K562 (cell line): ENCODE measurements at regions not wholly inside any gene's neighbourhood (a gene's known extent, or its start where the extent isn't known, plus 50 kb on each side); places are given as distances from the start of the nearest gene placed in this dataset.

ENCODE experiments used
- ATAC-seq: fragments of 200-7000 bp; cut with Tn5 transposase; 3 replicates; pipeline ENCODE4 v1.9.1; 2020; ENCODE audit warnings: moderate library complexity
- BruUV-seq: library from RNA; stranded (reverse); fragments of 400-500 nt; replicated peaks from 2 replicates; lab custom pipeline; 2021; lab: Mats Ljungman, UMichigan
- CTCF ChIA-PET: fragments of 300-600 bp; formaldehyde crosslinking; extraction: SDS; loops from one replicate; lab custom pipeline; 2021; ENCODE audit warnings: low intra/inter-chr PET ratio; lab: Yijun Ruan, JAX
- POLR2A ChIA-PET: fragments of 300-600, 350-650 bp; sonication (Branson Sonifier 250); formaldehyde crosslinking; extraction: SDS; loops from one replicate; lab custom pipeline; 2021; ENCODE audit warnings: antibody characterized with exemption, inconsistent platforms; lab: Yijun Ruan, JAX
- DNase-seq, 4 experiments: peaks; one replicate each; pipeline versions ENCODE4 v3.0.0 to v3.0.0-alpha.2; 2011 to 2018; ENCODE audit warnings: low spot score in 3 of 4, mixed read lengths in 3 of 4; ENCODE audit errors: extremely low read depth in 1 of 4
- FAIRE-seq: peaks from 2 replicates; lab custom pipeline; 2011; peaks lifted over from hg19 to GRCh38; lab: Jason Lieb, UNC
- H2AFZ ChIP-seq: 2 replicates; pipeline ENCODE4 v1.6.0; 2011; ENCODE audit warnings: low read depth, low read length, control low read depth, inconsistent platforms
- H3K27ac ChIP-seq: fragments of 200-600 bp; 3 replicates; pipeline ENCODE4 v1.8.0; 2011; ENCODE audit warnings: low read depth, mild to moderate bottlenecking, control low read depth, inconsistent platforms, low read length, moderate library complexity, mixed read lengths; ENCODE audit errors: extremely low read depth
- H3K27me3 ChIP-seq, 2 experiments: fragments of 300-600 bp in 1 of 2; 2 replicates in 1 of 2; 3 replicates in 1 of 2; pipeline versions ENCODE4 v1.6.0 to v1.8.0; 2011; ENCODE audit warnings: inconsistent platforms in 2 of 2, low read length in 2 of 2, mild to moderate bottlenecking in 1 of 2, mixed read lengths in 1 of 2, moderate library complexity in 1 of 2; ENCODE audit not compliant: control insufficient read depth in 2 of 2, insufficient read depth in 2 of 2
- H3K36me3 ChIP-seq: fragments of 300-600 bp; 3 replicates; pipeline ENCODE4 v1.8.0; 2011; ENCODE audit warnings: mild to moderate bottlenecking, low read length, inconsistent platforms; ENCODE audit not compliant: control insufficient read depth, insufficient read depth
- H3K4me1 ChIP-seq, 2 experiments: fragments of 200-600 bp in 1 of 2; replicated peaks in 1 of 2; 2 replicates in 1 of 2; 3 replicates in 1 of 2; pipeline versions ENCODE4 v1.5.1 to v1.8.0; 2011; ENCODE audit warnings: inconsistent platforms in 2 of 2, low read length in 2 of 2, mild to moderate bottlenecking in 1 of 2, mixed read lengths in 1 of 2, moderate library complexity in 1 of 2; ENCODE audit not compliant: control insufficient read depth in 2 of 2, insufficient read depth in 2 of 2
- H3K4me2 ChIP-seq: 2 replicates; pipeline ENCODE4 v1.6.1; 2011; ENCODE audit warnings: low read length, control low read depth, inconsistent platforms, mixed read lengths; ENCODE audit not compliant: insufficient read depth
- H3K4me3 ChIP-seq: fragments of 200-600 bp; sonication (generic), shearing (Covaris generic); 2 replicates; pipeline ENCODE4 v1.5.1; 2016; ENCODE audit warnings: control low read depth, inconsistent platforms
- H3K79me2 ChIP-seq: fragments of 200-600 bp; 3 replicates; pipeline ENCODE4 v1.8.0; 2011; ENCODE audit warnings: low read length, inconsistent platforms; ENCODE audit not compliant: control insufficient read depth, insufficient read depth
- H3K9ac ChIP-seq, 2 experiments: 2 replicates each; pipeline versions ENCODE4 v1.6.0 to v1.6.1; 2011; ENCODE audit warnings: low read depth in 2 of 2, low read length in 2 of 2, control low read depth in 1 of 2, inconsistent platforms in 1 of 2, mild to moderate bottlenecking in 1 of 2, mixed read lengths in 1 of 2; ENCODE audit not compliant: insufficient read depth in 1 of 2
- H3K9me1 ChIP-seq: one replicate; pipeline ENCODE4 v1.6.0; 2011; ENCODE audit warnings: inconsistent platforms, mild to moderate bottlenecking, low read length, moderate library complexity; ENCODE audit not compliant: control insufficient read depth, insufficient read depth
- H3K9me3 ChIP-seq: replicated peaks from 2 replicates; pipeline ENCODE4 v1.5.1; 2011; ENCODE audit warnings: low read depth, low read length, inconsistent platforms; ENCODE audit not compliant: control insufficient read depth, insufficient read depth
- H4K20me1 ChIP-seq: replicated peaks from 2 replicates; pipeline ENCODE4 v1.6.1; 2011; ENCODE audit warnings: low read length, inconsistent platforms, mixed read lengths; ENCODE audit not compliant: control insufficient read depth, insufficient read depth
- CC2D1A ChIP-seq: fragments of 450-650 bp; IDR thresholded peaks from 2 replicates; pipeline ENCODE4 v1.6.1; 2017; ENCODE audit warnings: mild to moderate bottlenecking
- E2F3 ChIP-seq: fragments of 250-450 bp; sonication (Bioruptor Pico); IDR thresholded peaks from 2 replicates; pipeline ENCODE4 v1.4.0; 2020; ENCODE audit warnings: mild to moderate bottlenecking
- ETV6 ChIP-seq, 3 experiments: fragments of 150-350 bp in 1 of 3; sonication (generic) in 1 of 3; formaldehyde crosslinking in 1 of 3; IDR thresholded peaks; 2 replicates each; pipeline versions ENCODE4 v1.6.1 to v1.8.0; 2014 to 2022; ENCODE audit warnings: borderline replicate concordance in 2 of 3, low read depth in 2 of 3, antibody characterized with exemption in 1 of 3, low read length in 1 of 3, mild to moderate bottlenecking in 1 of 3, missing genetic modification reagents in 1 of 3
- FIP1L1 ChIP-seq: fragments of 200-400 bp; formaldehyde crosslinking; IDR thresholded peaks from 2 replicates; pipeline ENCODE4 v1.6.1; 2018; ENCODE audit warnings: mild to moderate bottlenecking, low read depth, low read length; ENCODE audit not compliant: poor library complexity, severe bottlenecking
- GATAD2B ChIP-seq: fragments of 450-650 bp; IDR thresholded peaks from 2 replicates; pipeline ENCODE4 v1.6.1; 2017; ENCODE audit warnings: mild to moderate bottlenecking, borderline replicate concordance
- HDAC2 ChIP-seq: fragments of 450-650 bp; IDR thresholded peaks from 2 replicates; pipeline ENCODE4 v1.6.1; 2016; ENCODE audit warnings: mild to moderate bottlenecking
- MTF1 ChIP-seq: fragments of 250-450 bp; sonication (Bioruptor Pico); IDR thresholded peaks from 2 replicates; pipeline ENCODE4 v1.9.0; 2021; ENCODE audit warnings: moderate library complexity, mild to moderate bottlenecking, inconsistent platforms, borderline replicate concordance
- RFX7 ChIP-seq: fragments of 250-450 bp; sonication (Bioruptor Pico); IDR thresholded peaks from 2 replicates; pipeline ENCODE4 v1.5.1; 2021; ENCODE audit warnings: mild to moderate bottlenecking
- SLC30A9 ChIP-seq: fragments of 250-450 bp; sonication (Bioruptor Pico); IDR thresholded peaks from 2 replicates; pipeline ENCODE4 v1.8.0; 2022; ENCODE audit warnings: mild to moderate bottlenecking, moderate library complexity
- SMARCC2 ChIP-seq: fragments of 450-650 bp; IDR thresholded peaks from 2 replicates; pipeline ENCODE4 v1.6.1; 2017; ENCODE audit warnings: antibody characterized with exemption, moderate library complexity, mild to moderate bottlenecking, low read depth
- SMC3 ChIP-seq: conservative IDR thresholded peaks from 2 replicates; pipeline ENCODE4 v1.6.1; 2011; ENCODE audit warnings: low read depth, low read length, improper control_type of control experiment; ENCODE audit not compliant: insufficient read depth
- TAL1 ChIP-seq: fragments of 450-650 bp; IDR thresholded peaks from 2 replicates; pipeline ENCODE4 v1.6.1; 2016; ENCODE audit warnings: mild to moderate bottlenecking
- TRIM28 ChIP-seq: fragments of 450-650 bp; IDR thresholded peaks from 2 replicates; pipeline ENCODE4 v1.6.1; 2017
- ZEB2 ChIP-seq: fragments of 450-650 bp; IDR thresholded peaks from 2 replicates; pipeline ENCODE4 v1.6.1; 2016
- ZNF12 ChIP-seq: sonication (generic); formaldehyde crosslinking; IDR thresholded peaks from 2 replicates; pipeline ENCODE4 v1.4.0; 2020; ENCODE audit warnings: mild to moderate bottlenecking, missing genetic modification reagents
- ZNF217 ChIP-seq: sonication (generic); formaldehyde crosslinking; IDR thresholded peaks from 2 replicates; pipeline ENCODE4 v1.8.0; 2022; ENCODE audit warnings: mild to moderate bottlenecking, missing genetic modification reagents
- ZNF280A ChIP-seq: fragments of 450-650 bp; IDR thresholded peaks from 2 replicates; pipeline ENCODE4 v1.6.1; 2018; ENCODE audit warnings: mild to moderate bottlenecking, low read depth; ENCODE audit not compliant: partially characterized antibody
- ZNF699 ChIP-seq: fragments of 250-450 bp; sonication (Bioruptor Pico); IDR thresholded peaks from 2 replicates; pipeline ENCODE4 v1.8.0; 2021; ENCODE audit warnings: mild to moderate bottlenecking, moderate library complexity; ENCODE audit not compliant: insufficient replicate concordance
- ZZZ3 ChIP-seq: fragments of 450-650 bp; IDR thresholded peaks from 2 replicates; pipeline ENCODE4 v1.6.1; 2016; ENCODE audit warnings: antibody characterized with exemption, mild to moderate bottlenecking, moderate library complexity
- WGBS: fragments of 100-300 bp; shearing (Covaris generic); methylation state at CpG from one replicate; pipeline ENCODE4 v1.1.6; 2016; ENCODE audit warnings: low coverage, mixed read lengths; ENCODE audit not compliant: insufficient coverage; ENCODE audit errors: missing lambda C conversion rate; 5-methylcytosine and 5-hydroxymethylcytosine counted together
- in situ Hi-C: fragments of 300-500 bp; cut with MboI; formaldehyde crosslinking; loops from 4 replicates; pipeline ENCODE4 v1.15.0; 2018; ENCODE audit warnings: inconsistent platforms, mixed read lengths
- intact Hi-C: fragments of 100-400 bp; cut with micrococcal nuclease; formaldehyde crosslinking; loops from 2 replicates; pipeline ENCODE4 v1.14.2; 2022

GRCh38 chr5:174398171-174398570 lies 326.2 kb upstream of the MSX2 start (continued):
- TF ChIP-seq ZNF280A (no peak), ZNF217 (CRISPR knock-in tag) (no peak), SMC3 (no peak)

- Histone ChIP-seq H2AFZ (no peak overlapping the region), H3K4me2 (no peak overlapping the region), H3K79me2 (no peaks in the 10 kb centered on the region), H4K20me1 (no peaks in the 10 kb centered on the region), H3K9ac (no peak overlapping the region), H3K4me3 (no peak overlapping the region), H3K36me3 (no peaks in the 10 kb centered on the region), H3K27ac (no peak overlapping the region), H3K9me1 (no peaks in the 10 kb centered on the region), H3K27me3 (peaks cover under 1 to 3% of the 10 kb centered on the region in 2 experiments; a peak in 3 of 5 replicates), H3K4me1 (no peaks in the 10 kb centered on the region)
- CTCF ChIA-PET = no interaction called here
- in situ Hi-C loops (no loop called here), intact Hi-C loops (no loop called here)
- no peak for DNase-seq
- BruUV-seq = no TSS peak
- no peak for ATAC-seq
- FAIRE-seq = no peak
- no peak for TF ChIP-seq SLC30A9 (CRISPR knock-in tag)
- TF ChIP-seq SMARCC2 = no peak
- no peak for TF ChIP-seq GATAD2B
- no peak for TF ChIP-seq MTF1 (CRISPR knock-in tag)
- no peak for TF ChIP-seq ZEB2
- TF ChIP-seq TRIM28 = no peak
- no peak for TF ChIP-seq ZNF12 (CRISPR knock-in tag)
- TF ChIP-seq FIP1L1 = no peak
- TF ChIP-seq CC2D1A = no peak
- no peak for TF ChIP-seq TAL1
- TF ChIP-seq HDAC2 = no peak
- no peak for TF ChIP-seq ZZZ3
- no peak for TF ChIP-seq RFX7 (CRISPR knock-in tag)
- TF ChIP-seq ZNF699 (CRISPR knock-in tag) = no peak
- TF ChIP-seq ETV6 (IDR thresholded peaks at IDR 0.05; ENCODE audit: borderline replicate concordance in 1 of 2, low read depth in 2 of 2, low read length in 1 of 2) = no peak
- TF ChIP-seq ETV6 (CRISPR knock-in tag; IDR thresholded peaks at IDR 0.05; ENCODE audit: borderline replicate concordance) = no peak
- TF ChIP-seq E2F3 (CRISPR knock-in tag) = no peak
- TF ChIP-seq, all 486 proteins: peak for 0
- POLR2A ChIA-PET = no interaction called here
- 0% methylated on average over 2 of the region's 2 CpGs for WGBS
- no peaks in the 10 kb centered on the region for H3K9me3 ChIP-seq
Observed at GRCh38 chr5:174399411-174399810, 325.0 kb upstream of the MSX2 start.
